HG03159 (cell line): ENCODE measurements at regions not wholly inside any gene's neighbourhood (a gene's known extent, or its start where the extent isn't known, plus 50 kb on each side); places are given as distances from the start of the nearest gene placed in this dataset.
"Not testable (repeated sequence)": the region's sequence is repeated elsewhere in the genome, so short reads cannot be mapped to it uniquely, and the experiment has no call there.

Experiments used
- ATAC-seq: cut with Tn5 transposase; IDR thresholded peaks from one replicate; pipeline ENCODE4 v1.9.1; 2021; ENCODE audit warnings: mild to moderate bottlenecking, moderate library complexity; ENCODE audit not compliant: unreplicated experiment

DNA sequence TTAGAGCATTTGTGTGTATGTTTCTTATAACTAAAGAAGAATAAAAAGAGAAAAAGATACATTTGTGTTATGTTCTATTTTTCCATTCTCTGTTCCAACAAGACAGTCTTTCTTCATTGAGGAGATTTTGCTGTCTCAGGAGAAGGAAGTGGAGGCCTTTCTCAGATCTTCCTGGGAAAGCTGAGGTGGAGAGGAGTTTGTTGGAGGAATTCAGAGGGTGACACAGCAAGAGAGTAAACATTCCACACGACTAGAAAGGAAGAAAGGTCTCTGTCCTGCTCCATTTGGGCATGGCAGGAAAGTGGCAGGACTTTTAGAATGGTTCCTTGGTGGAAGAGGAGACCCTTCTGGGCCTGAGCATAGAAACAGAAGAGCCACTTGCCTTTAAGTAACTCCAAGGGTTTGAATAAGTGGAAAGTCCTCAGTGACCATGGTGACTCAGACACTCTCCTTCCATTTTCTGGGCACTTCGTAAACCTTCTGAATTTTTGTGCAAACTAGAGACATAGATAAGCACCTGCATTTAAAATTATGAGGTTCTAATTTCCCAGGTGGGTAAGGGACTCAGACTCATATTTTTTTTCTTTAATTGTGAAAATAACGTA is 52.3 kb upstream of the COL5A2 start:
- no peak for ATAC-seq

DNA sequence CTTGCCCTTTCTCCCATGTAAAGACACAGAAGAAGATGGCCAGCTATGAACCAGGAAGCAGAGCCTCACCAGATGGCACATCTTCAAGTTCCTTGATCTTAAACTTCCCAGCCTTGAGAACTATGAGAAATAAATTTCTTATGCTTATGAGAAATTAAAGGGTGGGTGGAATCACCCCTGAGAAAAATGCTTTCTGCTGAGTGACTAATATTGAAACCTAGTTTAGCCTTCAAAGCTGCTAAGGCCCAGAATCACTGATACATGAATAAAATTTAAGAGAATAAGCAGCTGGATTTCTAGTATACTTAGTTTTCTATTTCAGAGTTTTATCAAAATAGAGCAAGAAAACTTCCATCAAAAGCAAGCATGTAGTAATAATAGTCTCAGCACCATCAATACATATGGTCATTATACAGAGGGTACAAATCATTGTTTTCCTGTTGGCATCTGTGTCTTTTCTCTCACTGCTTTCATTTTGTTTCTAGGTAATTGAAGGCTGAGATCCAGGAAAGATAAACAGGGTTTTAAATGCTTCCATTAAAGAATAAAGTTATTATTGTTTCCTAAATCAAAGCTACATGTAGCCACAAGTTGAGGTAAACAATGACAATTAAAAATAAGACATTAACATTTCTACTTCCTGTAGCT is 53.3 kb upstream of the COL5A2 start:
- peak; percentile 88 for ATAC-seq

DNA sequence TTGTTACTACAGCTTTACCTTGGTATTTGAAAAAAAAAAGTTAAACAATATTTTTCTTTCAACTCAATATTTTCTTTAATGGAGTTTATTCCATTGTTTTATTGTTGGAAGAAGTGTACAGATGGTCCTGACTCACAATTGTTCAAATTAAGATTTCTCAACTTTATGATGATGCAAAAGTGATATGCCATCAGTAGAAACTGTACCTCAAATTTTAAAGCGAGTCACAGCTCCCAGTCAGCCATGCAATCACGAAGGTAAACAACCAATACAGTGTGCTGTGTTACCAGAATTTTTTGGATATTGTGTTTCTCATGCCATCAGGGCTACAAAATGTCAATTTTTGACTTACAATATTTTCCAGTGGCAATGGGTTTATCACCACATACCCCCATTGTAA is 54.0 kb upstream of the COL5A2 start:
- ATAC-seq: no peak

DNA sequence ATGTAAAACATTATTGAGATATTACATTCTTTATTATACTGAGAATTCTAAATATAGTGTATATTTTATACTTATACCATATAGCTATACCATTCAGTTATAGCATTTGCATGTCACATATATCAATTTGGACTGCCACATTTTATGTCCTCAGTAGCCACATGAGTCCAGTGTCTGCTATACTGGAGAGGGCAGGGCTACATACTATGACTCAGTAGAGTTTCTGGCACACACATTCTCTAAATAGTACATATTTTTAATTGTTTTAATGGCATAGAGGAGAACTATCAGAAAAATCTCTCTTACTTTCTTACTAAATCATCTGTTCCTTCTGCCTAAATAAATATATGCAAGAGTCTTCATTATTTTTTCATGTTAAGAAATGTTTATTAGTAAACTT is 55.4 kb upstream of the COL5A2 start:
- no peak for ATAC-seq

DNA sequence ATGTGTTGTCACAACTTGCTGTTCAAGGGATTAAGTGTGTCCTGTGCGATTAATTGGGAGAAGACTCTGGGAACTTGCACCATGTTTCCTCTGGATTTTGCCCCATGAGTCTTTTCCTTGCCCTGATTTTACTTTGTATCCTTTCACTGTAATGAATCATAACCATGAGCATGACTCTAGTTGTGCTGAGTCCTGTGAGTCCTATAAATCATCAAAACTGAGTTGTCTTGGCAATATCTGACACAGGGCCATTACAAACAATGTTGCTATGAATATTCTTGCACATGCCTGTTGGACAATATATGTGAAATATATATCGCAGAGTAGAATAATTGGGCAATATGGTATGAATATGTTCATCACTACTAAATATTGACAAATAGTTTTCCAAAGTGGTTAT is 56.5 kb upstream of the COL5A2 start:
- no peak for ATAC-seq

DNA sequence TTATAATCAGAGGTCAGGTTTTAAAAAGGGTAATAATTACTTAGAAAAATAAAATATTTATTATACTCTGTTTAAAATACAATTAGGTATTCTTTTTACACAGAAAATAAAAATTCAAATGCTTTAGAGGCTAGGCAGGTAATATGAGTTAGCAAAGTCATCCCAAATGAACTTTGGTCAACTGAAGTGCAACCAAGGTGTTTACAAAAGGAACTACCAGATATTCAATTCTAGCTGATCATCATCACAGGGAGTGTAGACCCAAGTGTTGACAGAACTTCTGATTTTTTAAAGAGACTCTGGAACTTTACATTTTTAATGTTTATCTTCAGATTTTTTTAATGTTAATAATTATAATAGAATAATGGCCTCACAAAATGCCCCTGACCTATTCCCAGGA is 59.3 kb upstream of the COL5A2 start:
- ATAC-seq: no peak

DNA sequence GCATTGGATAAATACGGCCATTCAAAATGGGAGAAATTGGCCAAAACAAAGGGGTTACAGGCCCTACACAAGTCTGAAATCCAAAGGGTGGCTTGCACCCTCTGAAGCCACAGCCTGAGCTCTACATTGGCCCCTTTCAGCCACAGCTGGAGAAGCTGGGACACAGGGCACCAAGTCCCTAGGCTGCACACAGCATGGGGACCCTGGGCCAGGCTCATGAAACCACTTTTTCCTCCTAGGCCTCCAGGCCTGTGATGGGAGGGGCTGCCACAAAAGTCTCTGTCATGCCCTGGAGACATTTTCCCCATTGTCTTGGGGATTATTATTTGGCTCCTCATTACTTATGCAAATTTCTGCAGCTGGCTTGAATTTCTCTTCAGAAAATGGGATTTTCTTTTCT is 64.3 kb upstream of the COL5A2 start:
- ATAC-seq: not testable (repeated sequence)

DNA sequence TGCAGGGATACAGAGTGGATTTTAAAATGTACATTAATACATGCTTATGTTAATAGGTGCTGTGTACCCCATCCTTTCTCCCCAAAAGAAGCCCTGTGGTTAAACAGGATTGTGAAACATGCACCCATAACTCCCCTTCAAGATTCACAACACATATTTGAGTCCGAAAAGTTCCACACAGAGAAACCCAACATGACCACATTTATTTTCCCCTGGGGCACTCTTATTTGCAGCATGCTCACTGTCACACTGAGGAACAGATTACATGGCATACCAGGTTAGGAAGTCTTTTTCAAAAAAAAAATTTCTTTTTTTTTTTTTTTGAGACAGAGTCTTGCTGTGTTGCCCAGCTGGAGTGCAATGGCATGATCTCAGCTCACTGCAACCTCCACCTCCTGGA is 67.7 kb upstream of the COL5A2 start:
- no peak for ATAC-seq

DNA sequence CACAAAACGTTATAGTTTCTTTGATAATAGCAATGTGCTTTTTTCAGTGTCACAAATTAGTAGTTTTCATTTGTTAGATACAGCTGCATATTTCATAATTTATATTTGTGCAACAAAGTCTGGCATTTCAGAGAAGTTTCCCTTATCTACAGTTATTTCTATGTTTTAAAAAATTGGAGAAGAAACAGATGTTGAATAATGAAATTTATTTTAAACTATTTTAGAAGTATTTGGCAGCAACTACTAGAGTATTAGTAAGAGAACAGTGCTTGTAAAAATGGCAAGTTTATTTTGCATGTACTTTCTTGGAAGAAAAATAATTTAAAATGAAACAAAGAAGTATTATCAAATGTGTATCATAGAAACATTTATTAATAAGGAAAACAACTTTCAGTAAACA is 68.6 kb upstream of the COL5A2 start:
- no peak for ATAC-seq

DNA sequence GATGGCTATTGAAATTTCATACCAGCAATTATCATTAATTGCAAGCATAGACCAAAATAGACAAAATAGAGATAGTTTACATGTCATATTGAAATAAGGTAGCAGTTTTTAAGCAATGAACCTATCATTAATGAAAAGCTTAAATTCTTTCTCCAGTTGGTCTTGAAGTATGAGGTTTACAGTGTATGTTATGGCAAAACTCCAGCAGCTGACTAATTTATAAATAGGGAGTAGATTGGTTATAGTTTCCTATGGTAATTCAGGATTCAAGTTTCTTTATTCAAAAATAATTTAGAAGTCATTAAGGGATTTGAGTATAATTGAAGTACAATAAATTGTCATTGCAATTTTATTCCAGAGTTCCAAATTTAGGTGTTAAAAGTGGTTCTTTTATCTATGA is 69.6 kb upstream of the COL5A2 start:
- no peak for ATAC-seq

DNA sequence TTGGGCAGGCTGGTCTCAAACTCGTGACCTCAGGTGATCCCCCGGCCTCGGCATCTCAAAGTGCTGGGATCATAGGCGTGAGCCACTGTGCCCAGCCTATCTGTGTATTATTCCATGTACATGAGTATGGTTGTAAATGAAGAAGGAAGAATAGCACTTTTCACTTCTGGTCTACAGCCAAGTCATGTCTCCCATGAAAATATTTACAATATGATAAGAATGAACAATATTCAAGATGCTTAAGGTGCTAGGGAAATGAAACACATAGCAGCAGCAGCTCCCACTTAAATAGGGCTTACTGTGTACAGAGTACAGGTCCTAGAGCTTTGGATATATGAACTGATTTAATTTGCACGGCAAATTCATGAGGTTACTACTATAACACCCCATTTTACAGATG is 70.3 kb upstream of the COL5A2 start:
- no peak for ATAC-seq

DNA sequence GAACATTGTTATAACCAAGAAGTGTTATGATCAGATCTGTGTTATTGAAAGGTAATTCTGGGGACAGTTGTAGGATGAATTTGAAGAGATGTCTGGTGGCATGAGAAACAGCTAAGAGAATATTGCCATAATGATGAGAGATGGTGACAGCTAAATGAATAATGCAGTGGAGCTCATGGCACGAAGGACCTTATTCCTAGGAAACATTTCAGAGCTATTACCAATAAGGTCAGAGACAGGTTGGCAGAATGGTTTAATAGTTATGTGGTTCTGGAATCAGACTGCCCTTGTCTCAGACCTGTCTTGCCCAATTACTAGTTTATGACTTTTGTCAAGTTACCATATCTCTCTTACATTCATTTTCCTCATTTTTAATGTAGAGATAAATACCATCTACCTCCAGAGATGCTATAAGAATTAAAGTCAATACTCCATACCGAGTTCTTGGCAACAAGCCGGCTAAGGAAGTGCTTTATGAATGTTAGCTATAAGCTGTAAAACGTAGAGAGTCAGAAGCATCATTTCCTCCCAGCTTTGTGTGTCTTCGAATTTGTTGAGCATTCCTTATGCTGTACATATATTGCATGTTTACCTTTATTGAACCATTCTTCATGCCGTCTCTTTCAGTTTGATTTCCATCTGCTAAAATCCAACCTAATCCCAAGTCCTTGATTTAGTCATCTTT is 73.6 kb upstream of the COL5A2 start:
- ATAC-seq: no peak

DNA sequence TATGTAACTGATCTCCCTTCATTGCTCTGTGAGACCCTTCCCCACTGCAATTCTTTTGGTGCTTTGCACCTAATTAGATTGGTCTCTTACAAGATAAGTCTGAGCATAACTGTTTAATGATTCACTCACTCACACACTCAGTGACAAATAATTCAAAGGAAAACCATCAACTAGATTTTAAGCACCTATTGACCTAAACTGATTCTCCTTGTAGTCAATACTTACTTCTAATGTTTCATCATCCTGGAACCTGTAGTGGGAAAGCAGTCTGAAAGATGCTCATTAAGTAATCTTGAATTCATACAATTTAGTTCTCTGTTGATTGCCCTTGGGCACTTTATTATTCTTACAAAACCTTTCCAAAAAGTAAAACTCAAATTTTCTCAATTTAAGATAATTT is 74.3 kb upstream of the COL5A2 start:
- ATAC-seq: no peak

DNA sequence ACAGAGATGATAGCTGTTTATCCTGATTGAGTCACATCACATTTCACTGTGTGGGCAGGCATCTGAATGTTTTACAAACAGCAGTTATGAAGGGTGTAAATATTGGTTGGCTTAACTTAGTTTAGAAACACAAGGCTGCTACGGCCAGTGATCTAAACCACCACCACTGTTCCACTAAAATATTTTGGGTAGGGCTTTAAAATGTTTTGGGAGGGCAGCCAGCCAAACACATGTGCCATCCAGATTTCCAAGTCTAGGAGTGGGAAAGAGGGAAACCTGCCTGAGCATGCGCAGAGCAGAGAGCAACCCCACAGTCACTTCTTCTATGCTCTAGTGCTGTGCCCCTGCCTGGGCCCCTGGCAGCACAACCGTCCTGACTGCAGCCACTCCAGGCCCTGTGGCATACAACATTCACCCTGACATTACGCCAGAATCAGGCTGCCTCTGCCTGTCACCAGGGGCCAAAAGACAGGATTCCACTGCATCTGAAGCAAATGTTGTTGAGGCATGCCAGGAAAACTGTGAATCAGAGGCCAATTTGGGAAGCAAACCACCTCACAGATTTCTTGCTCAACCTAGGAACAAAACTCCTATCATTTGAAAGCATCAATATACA is 74.8 kb upstream of the COL5A2 start:
- no peak for ATAC-seq

DNA sequence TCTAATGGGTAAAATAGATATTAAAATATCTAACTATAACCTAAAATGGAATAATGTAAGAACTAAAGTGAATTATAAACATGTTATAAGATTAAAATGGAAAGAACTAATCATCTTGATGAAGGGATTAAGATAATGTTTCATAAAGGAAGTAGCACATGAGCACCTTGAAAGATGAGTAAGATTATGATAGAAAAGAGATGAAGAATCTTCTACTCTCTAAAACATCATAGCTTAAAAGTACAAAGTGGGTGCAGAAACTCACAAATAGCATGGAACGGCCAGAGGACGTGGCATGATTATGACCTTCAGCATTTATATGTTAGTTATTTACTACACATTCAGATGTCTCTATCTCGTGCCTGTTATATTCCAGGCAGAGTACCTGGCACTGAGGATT is 76.2 kb upstream of the COL5A2 start:
- ATAC-seq: no peak

DNA sequence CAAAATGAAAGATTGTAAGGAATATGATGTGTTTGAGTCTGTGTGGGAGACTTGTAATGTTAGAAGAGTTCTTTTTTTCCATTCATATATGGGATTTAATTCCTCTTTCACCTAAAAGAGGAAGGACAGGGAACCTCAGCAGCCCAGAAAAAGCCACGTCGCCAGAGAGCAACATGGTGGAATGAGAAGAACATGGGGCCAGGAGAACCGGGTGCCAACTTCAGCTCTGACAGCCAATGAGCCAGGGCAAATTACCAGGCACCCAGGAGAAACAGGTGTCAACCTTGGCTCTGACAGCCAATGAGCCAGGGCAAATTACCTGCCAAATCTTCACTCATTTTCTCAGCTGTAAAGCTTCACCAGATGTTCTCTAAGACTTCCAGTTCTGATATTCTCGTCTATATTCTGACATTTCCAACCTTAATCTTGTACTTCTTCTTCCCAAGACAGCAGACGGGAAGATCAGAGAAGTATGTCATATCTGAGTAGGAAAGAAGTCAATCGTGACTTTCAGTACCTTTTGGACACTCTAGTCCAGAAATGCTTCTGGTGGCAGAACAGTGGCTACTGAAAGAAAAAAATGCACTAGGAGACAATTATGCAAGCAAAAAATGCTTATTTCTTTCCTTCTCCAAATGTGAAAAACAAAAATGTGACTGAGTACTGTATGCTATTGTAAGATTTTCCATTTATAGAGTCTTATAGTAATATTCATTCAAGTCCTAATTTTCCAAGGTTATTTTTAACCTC is 79.2 kb upstream of the COL5A2 start:
- ATAC-seq: no peak

DNA sequence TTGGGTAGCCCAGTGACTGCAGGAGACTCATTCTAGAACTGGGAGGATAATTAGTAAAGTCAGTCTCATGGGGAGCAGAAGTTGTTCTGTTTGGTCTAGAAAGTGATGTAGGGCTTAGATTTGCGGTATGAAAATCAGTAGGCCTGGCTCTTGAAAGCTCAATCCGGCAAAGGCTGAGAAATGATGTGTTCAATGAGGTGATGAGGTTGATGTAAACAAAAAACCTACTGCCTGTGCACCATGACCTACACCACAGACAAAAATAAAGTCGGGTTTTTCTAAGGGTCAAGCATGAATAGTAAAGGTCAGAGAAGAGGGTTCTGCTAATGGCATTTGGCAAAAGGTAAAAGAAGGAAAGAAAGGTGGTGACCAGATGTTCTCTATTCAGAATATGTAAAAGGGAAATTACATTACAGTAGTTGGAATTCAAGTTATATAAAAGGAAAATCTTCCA is 80.8 kb upstream of the COL5A2 start:
- ATAC-seq: no peak

DNA sequence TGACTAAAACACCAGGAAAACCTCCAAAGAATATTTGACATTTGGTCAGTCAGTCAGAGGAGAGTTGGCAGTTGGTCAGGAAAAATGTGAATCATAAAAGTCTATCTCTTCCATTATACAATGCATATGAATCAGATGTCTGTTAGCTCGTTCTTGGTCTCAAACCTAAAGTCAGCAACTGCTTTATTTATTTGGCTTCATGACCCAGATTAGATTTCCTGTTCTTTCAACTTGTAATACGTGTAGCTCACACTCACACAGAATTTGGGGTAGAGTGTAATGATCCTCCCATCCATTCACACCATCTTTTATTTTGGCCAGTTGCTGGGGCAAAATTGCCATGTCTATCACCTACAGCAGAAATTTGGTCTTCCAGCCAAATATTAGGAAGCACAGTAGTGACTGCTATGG is 81.9 kb upstream of the COL5A2 start:
- ATAC-seq: no peak

DNA sequence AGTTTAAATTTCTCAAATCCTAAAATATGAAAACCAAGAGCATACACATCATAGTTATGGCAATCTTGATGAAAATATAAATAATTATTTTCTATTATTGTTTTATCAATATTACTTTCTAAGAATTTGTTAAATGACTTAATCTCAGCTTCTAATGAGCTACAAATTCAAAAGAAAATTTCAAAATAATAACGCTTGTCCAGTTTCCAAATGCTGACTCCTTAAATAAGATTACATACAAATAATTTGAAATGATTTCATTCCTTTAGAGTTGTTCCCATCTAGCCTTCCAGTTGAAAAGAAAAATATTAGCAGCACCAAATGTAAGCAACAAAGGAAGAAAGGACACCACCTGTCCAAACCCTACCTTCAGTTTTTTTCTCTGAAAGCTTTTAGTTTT is 82.4 kb upstream of the COL5A2 start:
- ATAC-seq: no peak

DNA sequence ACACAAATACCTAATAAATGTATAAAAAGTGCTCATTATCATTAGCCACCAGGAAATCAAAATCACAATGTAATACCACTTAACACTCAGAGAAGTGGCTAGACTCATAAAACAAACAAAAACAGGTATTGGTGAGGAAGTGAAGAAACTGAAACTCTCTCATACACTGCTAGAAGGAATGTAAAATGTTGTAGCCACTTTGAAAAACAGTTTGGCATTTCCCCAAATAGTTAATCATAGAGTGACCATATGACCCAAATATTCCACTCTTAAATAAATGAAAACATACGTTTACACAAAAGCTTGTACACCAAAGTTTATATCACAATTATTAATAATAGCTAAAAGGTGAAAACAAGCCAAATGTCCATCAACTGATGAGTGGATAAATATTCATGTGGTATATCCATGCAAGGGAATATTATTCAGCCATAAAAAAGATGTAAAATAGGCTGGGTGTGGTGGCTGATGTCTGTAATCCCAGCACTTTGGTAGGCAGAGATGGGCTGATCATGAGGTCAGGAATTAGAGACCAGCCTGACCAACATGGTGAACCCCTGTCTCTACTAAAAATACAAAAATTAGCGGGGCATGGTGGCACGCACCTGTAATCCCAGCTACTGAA is 86.2 kb upstream of the COL5A2 start:
- ATAC-seq: no peak

DNA sequence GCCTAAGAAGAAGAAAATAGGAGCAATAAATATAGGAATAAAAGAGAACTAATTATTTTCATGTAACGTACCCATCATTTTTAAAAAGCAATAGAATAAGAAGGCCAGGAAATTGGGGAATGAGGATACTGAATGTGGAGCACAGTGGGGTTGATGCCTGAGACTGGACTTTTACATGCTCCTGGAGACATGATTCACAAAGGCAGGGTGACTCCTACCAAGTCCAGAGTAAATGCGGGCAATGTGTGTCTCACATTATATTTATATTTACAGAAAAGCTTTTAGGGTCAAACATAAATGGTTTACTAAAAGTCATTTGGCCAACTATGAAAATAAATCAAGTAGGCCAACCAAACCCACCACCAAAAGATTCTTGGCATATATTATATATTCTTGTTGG is 87.9 kb upstream of the COL5A2 start:
- ATAC-seq: no peak
